ENCODE measurements at regions not wholly inside any gene's neighbourhood (a gene's known extent, or its start where the extent isn't known, plus 50 kb on each side); places are given as distances from the start of the nearest gene placed in this dataset.

DNA sequence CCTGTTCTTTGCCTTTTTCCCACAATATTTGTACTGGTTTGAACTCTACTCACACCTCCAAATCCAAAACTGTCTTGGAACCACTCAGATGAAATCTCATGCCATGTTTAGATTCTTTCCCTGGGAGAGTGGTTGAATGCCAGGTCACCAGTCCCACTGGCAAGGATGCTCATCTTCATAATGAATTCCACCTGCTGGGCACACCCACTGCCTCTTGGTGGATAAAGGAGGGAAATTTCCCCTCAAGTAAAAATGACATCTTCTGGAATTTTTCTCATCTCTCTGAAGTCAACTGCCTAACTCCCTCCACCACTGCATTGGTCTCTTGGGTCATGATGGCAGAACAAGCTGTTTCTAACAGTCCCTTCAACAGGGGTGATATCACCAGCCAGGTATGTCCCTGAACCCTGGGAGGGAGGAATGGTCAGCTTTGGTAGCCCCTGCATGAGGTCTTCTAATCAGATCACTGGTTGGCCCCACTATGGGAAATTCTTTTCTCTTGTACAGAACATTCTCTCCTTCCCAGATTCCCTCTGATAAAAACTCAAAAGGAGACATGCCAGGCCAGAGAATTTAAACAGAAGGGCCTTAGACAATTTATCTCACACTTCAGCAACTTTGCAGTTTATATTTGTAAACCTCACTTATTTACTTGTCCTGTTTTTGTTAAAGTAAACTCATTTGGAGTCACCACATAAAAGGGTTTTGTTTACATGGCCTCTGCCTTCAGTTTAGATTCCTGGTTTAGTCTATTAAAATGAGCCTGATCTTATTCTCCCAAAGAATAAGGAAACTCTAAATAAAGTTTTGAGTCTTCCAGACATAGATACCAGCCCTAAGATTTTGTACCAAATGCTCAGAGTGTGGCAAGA, 143.4 kb downstream of the WNT5A start:
- FAIRE-seq (no peak), DNase-seq (ENCODE audit: low spot score in 2 of 2) (no peak)

- FAIRE-seq (no peak), DNase-seq (ENCODE audit: low spot score in 2 of 2) (no peak)
Measured at GRCh38 chr3:55341502-55342031, 145.5 kb downstream of the WNT5A start.

DNA sequence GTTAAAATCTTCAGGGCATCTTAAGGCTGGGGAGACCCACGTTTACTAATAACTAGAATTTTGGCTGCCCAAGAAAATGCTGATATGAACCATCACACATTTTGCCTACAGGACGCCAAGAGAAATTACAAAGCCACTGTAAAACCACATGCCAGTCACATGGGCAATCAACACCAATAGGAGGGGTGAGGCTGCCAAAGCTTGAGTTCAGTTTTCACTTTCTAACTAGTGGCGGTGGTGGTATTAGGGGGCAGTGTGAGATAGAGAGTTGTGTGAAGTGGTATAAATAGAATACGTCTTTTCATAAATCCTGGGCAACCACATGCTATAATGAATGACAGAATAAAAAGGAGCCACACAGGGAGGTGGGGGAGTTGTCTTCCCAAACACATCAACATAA, 147.3 kb downstream of the WNT5A start:
- DNase-seq (ENCODE audit: low spot score in 2 of 2) = no peak
- FAIRE-seq = no peak

- FAIRE-seq = no peak
- no peak for DNase-seq (ENCODE audit: low spot score in 2 of 2)
Measured at GRCh38 chr3:55339390-55339789, 147.7 kb downstream of the WNT5A start.

DNA sequence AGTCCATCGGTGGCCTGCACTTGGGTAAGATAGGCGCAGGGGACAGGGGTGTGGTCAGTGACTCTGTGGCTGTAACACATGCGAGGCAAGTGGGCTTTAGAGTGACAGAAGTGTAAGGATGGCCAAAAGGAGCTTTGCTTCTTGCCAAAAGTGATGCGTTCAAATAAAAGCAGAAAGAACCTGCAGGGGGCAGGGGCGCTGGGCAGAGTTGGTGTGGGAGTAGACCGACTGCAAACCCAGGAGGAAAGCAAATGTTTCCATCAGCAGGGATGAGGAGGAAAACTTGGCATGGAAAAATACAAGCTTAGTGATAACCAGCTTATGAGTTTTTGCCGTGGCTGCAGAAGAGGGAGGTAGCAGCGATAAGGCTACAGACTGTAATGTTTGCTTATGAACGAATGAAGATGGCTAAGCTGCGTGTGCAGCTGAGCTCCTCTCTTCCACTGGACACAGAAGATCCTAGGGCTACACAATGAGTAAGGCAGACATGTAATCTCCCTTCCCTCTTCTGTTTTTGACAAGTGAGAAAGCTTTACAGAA, 149.4 kb downstream of the WNT5A start:
- FAIRE-seq = no peak
- DNase-seq (ENCODE audit: low spot score in 2 of 2) = peak in 1 of 2 donors; percentile 18

- no peak for FAIRE-seq
- DNase-seq (ENCODE audit: low spot score in 2 of 2) = no peak
Measured at GRCh38 chr3:55333923-55334322, 153.2 kb downstream of the WNT5A start.

GRCh38 chr3:55333046-55333445, 154.1 kb downstream of the WNT5A start:
- DNase-seq (ENCODE audit: low spot score in 2 of 2) (no peak), FAIRE-seq (no peak)

DNA sequence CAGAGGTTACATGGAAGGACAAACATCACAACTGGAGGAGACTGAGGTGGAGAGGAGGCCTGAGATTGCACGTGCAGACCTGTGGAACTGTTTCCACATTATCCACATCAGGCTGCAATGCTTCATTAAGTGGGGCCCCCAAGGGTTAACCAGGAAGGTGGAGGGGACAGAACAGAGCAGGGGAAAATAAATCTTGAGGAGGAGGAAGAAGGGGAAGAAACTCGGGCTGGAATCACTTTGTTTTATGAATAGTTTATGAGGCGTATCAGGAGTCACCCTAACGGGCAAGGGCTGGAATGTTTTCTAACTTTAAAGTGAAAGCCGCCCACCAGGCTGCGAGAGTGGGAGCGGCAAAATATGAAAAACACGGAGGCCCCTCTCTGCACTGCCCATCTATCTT, 154.9 kb downstream of the WNT5A start:
- FAIRE-seq = no peak

GRCh38 chr3:55331524-55331923, 155.6 kb downstream of the WNT5A start:
- no peak for FAIRE-seq
- DNase-seq (ENCODE audit: low spot score in 2 of 2) = no peak

More for the DNA sequence above, 154.9 kb downstream of the WNT5A start:
- no peak for DNase-seq (ENCODE audit: low spot score in 2 of 2)

DNA sequence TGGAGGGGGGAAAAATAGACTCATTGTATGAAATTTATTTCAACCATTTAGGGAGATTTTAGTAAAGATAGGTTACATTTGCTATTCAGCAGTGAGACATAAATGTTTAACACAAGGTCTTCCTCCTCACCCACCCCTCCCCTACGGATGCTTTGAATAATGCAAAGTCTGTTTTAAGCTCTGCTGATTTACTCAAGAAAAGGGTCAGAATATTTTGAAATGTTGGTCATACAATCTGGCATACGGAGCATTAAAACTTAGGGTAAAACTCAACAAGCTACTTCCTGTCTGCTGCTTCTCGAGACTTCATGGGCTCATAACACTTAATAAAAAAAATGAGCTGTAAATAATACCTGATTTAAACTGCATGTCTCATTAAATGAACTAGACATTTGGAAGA, 156.3 kb downstream of the WNT5A start:
- FAIRE-seq = no peak
- no peak for DNase-seq (ENCODE audit: low spot score in 2 of 2)

GRCh38 chr3:55330355-55330754, 156.8 kb downstream of the WNT5A start:
- FAIRE-seq (no peak), DNase-seq (ENCODE audit: low spot score in 2 of 2) (no peak)

GRCh38 chr3:55329849-55330248, 157.3 kb downstream of the WNT5A start:
- FAIRE-seq = no peak
- no peak for DNase-seq (ENCODE audit: low spot score in 2 of 2)

GRCh38 chr3:55327131-55327920, 159.8 kb downstream of the WNT5A start:
- DNase-seq (ENCODE audit: low spot score in 2 of 2) (no peak), FAIRE-seq (no peak)

- DNase-seq (ENCODE audit: low spot score in 2 of 2) (peak in 1 of 2 donors; percentile 16), FAIRE-seq (no peak)
Measured at GRCh38 chr3:55322638-55323037, 164.5 kb downstream of the WNT5A start.

DNA sequence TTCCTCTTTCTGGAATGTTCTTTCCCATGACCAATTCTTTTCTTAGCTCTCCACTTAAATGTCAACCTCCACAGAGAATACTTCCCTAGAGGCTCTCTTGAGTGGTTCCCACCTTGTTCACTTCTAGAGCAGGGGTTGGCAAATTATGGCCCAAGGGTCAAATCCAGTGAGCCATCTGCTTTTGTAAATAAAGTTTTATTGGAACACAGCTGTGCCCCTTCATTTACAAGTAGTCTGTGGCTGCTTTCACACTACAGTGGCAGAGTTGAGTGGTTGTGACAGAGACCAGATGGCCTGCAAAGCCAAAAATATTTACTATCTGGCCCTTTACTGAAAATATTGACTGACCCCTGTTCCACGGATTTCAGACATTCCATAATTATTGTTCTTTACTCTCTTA, 166.2 kb downstream of the WNT5A start:
- FAIRE-seq (no peak), DNase-seq (ENCODE audit: low spot score in 2 of 2) (no peak)

GRCh38 chr3:55315396-55315795, 171.7 kb downstream of the WNT5A start:
- no peak for FAIRE-seq
- no peak for DNase-seq (ENCODE audit: low spot score in 2 of 2)

GRCh38 chr3:55313666-55314065, 173.4 kb downstream of the WNT5A start:
- DNase-seq (ENCODE audit: low spot score in 2 of 2) (no peak), FAIRE-seq (no peak)

DNA sequence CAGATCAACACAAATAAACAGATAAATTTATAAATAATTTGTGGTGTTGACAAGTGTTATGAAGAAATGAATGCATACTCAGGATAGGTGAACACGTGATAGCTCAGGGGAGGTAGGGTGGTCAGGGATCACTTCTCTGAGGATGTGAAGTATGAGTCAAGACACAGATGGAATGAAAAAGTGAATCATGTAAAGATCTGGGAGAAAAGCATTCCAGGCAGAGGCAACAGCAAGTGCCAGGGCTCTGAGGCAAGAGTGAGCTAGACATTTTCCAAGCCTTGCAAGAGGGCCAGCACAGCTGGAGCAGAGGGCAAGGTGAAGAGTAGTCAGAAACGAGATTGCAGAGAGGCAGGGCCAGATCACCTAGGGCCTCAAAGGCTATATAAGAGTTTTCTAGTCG, 177.8 kb downstream of the WNT5A start:
- DNase-seq (ENCODE audit: low spot score in 2 of 2) (no peak), FAIRE-seq (no peak)

DNA sequence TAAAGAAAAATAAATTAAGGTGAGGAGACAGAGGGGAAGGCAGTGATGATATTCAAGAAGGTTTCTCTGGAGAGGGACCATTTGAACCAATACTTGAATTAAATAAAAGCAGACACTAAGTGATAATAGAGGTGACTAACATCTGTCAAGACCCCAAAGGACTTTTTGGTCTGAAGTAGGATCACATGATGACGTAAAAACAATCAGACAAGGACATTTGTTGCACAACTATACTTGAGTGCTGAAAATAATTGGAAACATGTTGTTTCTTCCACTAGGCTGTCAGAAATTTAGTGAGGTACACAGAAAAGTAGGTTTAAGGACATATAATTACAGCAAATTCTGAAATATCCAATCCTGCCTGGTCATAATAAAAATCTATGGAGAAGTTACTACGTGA, 179.5 kb downstream of the WNT5A start:
- DNase-seq (ENCODE audit: low spot score in 2 of 2) (no peak), FAIRE-seq (no peak)

DNA sequence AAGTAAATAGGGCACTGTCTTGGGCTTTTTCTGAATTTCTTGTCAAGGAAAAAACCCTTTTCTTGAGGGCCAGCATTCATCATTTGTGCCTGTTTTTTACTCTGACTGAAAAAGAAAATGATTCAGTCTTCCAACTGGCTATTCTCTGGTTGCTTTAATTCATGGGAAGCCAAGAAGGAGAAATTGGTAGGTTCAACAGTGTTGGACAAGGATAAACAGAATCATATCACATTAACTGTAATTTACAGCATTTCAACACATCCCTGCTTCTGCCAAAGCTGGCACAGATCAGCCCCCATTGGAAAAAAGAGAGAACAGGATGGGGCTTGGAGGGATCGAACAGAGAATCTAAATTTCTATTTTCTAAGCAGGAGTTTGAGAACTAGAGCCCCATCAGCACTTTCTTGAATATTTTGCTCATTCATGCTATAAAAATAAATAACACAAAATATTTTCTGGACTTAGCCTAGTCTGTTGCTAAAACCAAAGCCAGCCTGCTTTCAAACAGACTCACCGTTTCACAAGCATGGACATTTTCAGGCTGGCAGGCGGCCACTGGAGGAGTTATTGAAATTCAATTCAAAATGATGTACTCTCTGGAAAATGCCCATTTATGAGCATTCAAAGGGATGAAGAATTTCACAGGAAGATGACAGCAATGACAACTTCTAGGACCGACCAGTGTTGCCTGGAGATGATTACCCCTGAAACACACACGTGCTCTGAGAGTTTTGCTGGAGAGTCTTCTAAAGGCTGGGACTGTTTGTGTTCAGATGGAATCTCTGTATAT, 181.2 kb downstream of the WNT5A start:
- no peak for DNase-seq (ENCODE audit: low spot score in 2 of 2)
- no peak for FAIRE-seq

Data from frontal cortex (tissue), 3 donors.